GM19372 (cell line): ENCODE measurements at regions not wholly inside any gene's neighbourhood (a gene's known extent, or its start where the extent isn't known, plus 50 kb on each side); places are given as distances from the start of the nearest gene placed in this dataset.

Experiments
- ATAC-seq: cut with Tn5 transposase; IDR thresholded peaks from one replicate; pipeline ENCODE4 v1.9.1; 2021; ENCODE audit warnings: mild to moderate bottlenecking, low read depth, moderate library complexity; ENCODE audit not compliant: unreplicated experiment

- ATAC-seq: no peak
Measured at GRCh38 chr16:59701963-59702930, 968.1 kb upstream of the GOT2 start.

GRCh38 chr16:59699786-59700185, 965.7 kb upstream of the GOT2 start:
- no peak for ATAC-seq

GRCh38 chr16:59698346-59699020, 964.4 kb upstream of the GOT2 start:
- ATAC-seq: no peak

- no peak for ATAC-seq
Measured at GRCh38 chr16:59697761-59698160, 963.6 kb upstream of the GOT2 start.

GRCh38 chr16:59697236-59697635, 963.1 kb upstream of the GOT2 start:
- no peak for ATAC-seq

- no peak for ATAC-seq
Measured at GRCh38 chr16:59696495-59696894, 962.4 kb upstream of the GOT2 start.

GRCh38 chr16:59690216-59690615, 956.1 kb upstream of the GOT2 start:
- ATAC-seq: no peak

GRCh38 chr16:59688006-59688405, 953.9 kb upstream of the GOT2 start:
- no peak for ATAC-seq

GRCh38 chr16:59686405-59686804, 952.3 kb upstream of the GOT2 start:
- no peak for ATAC-seq

- ATAC-seq: no peak
Measured at GRCh38 chr16:59684911-59685310, 950.8 kb upstream of the GOT2 start.

GRCh38 chr16:59683709-59684108, 949.6 kb upstream of the GOT2 start:
- no peak for ATAC-seq

- ATAC-seq: no peak
Measured at GRCh38 chr16:59665618-59666220, 931.6 kb upstream of the GOT2 start.

GRCh38 chr16:59658572-59658971, 924.5 kb upstream of the GOT2 start:
- no peak for ATAC-seq

- ATAC-seq: no peak
Measured at GRCh38 chr16:59655031-59655430, 920.9 kb upstream of the GOT2 start.

- no peak for ATAC-seq
Measured at GRCh38 chr16:59654455-59654854, 920.3 kb upstream of the GOT2 start.

GRCh38 chr16:59651662-59652061, 917.5 kb upstream of the GOT2 start:
- no peak for ATAC-seq

GRCh38 chr16:59645194-59645593, 911.1 kb upstream of the GOT2 start:
- ATAC-seq: no peak

GRCh38 chr16:59635674-59636073, 901.6 kb upstream of the GOT2 start:
- no peak for ATAC-seq

GRCh38 chr16:59634951-59635350, 900.8 kb upstream of the GOT2 start:
- ATAC-seq: no peak

GRCh38 chr16:59634004-59634579, 900.0 kb upstream of the GOT2 start:
- no peak for ATAC-seq

- ATAC-seq: no peak
Measured at GRCh38 chr16:59632276-59632855, 898.2 kb upstream of the GOT2 start.
